Inferior parietal cortex (tissue), 1 donor: ENCODE measurements at regions not wholly inside any gene's neighbourhood (a gene's known extent, or its start where the extent isn't known, plus 50 kb on each side); places are given as distances from the start of the nearest gene placed in this dataset.
"Not testable (repeated sequence)": the region's sequence is repeated elsewhere in the genome, so short reads cannot be mapped to it uniquely, and the experiment has no call there.

Experiments
- DNase-seq: peaks from one replicate; pipeline ENCODE4 v3.0.0-alpha.2; 2016; ENCODE audit errors: extremely low spot score

DNA sequence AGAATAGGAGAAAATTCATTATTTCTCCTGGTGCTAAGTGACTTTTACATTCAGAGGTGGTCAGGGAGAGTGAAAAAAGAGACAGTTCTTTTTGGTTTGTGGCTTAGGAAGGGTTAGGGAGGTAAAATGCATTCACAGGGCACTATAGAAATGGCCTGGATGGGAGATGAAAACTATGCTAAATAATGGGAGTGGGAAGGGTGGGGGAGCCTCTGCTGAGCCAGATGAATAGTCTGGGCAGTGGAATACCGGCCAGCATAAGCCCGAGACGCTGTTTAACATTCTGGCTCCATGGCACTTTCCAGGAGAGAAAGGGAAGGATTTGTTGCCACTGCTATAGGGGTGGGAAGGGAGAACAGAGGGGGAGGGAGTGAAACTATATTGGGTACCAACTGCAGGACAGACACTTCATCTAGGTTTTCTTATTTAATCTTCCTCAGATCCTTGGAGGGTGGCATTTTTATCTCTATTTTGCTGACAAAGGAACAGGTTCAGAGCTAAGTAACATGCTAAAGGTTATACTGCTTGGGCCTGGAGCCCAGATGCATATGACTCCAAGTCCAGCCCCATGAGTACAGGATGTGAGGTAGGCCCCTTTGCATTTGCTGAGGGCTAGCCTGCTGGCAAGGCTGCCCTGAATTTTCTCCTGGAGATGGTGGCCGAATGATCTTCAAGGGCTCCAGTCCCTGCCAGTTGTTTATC lies 372.4 kb downstream of the CCSER2 start:
- DNase-seq: no peak

DNA sequence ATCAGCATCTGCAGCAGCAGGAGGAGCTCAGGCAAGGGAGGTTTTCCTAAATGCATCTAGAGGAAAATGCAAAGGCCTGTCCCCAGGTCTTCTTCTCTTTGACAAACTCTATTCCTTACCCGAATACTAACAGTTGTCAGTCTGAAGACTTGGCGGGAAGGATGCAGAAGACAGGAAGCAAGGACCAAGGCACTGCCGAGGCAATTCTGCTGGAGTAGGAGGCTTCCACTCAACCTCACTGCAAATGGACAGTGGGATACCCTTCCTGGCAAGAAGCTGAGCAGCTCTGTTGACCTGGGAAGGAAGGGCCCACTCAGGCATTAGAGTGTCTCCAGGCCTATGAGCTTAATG lies 373.0 kb downstream of the CCSER2 start:
- no peak for DNase-seq

DNA sequence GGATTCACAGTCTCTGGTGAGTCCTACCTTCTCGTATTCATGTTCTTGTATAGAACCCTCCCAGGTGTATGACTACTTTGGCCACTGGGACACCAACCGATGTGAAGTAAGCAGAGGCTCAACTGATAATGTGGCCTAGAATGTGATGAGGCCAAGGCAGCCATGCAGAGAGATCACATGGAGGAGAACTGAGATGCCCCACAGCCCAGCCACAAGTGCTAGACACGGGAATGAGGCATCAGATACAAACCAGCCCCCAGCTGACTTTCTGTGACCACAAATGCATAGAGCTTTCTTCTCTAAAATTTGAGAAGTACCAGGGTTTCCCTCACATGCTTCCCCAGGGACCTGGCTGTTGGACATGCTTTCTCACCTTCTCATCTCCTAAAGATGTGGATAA lies 375.7 kb downstream of the CCSER2 start:
- no peak for DNase-seq

DNA sequence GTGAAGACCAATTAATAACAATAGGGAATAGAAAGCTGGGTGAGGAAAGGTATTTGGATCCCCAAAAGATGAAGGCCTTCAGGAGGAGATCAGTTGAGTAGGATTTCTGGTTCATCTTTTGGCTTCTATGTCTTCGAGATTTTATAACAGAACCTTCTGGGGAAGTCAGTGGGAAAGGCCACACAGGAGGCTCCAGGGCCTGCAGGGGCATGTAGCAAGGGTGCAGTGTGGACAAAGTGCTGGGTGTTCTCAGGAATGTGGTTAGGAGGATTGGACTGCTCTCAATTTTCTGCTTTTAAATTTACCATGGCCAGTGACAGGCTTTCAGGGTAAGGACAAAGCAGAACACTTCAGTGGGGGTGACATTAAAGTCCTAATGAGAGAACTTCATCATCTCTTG lies 378.0 kb downstream of the CCSER2 start:
- no peak for DNase-seq

DNA sequence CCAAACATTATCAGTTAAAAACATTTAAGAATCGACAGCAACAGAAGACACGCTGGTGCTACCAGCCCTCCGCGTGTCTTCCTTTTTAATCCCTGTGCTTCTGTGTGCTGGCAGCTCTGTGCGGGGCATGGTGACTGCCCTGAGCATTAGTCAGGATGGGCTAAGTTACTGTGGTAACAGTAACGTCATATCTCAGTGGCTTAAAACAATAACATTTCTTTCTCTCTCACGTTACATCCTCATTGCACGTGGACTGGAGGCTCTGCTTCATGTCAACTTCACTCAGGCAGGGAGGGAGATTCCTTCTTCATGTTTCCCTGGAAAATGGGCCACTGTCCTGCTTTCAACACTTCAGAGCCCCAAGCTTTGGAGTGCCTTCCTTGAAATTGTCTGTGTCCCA lies 378.5 kb downstream of the CCSER2 start:
- no peak for DNase-seq

DNA sequence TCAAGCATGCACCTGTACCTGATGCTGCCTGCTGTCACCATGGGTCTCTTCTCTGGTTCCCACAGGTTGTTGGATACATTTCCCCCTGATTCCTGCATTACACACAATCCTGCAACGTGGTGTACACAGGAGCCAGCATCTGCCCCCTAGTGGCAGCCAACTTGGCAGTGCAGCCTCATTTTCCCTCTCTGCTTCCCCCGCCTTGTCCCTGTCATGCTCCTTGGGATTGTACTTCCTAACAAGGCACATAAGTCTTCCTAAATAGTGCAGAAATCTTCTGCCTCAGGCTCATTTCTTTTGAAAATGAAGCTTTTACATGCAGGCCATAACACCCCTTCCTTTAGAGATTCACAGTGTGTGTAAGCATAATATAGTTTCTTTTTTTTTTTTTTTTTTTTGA lies 387.5 kb downstream of the CCSER2 start:
- DNase-seq: peak; percentile 13

DNA sequence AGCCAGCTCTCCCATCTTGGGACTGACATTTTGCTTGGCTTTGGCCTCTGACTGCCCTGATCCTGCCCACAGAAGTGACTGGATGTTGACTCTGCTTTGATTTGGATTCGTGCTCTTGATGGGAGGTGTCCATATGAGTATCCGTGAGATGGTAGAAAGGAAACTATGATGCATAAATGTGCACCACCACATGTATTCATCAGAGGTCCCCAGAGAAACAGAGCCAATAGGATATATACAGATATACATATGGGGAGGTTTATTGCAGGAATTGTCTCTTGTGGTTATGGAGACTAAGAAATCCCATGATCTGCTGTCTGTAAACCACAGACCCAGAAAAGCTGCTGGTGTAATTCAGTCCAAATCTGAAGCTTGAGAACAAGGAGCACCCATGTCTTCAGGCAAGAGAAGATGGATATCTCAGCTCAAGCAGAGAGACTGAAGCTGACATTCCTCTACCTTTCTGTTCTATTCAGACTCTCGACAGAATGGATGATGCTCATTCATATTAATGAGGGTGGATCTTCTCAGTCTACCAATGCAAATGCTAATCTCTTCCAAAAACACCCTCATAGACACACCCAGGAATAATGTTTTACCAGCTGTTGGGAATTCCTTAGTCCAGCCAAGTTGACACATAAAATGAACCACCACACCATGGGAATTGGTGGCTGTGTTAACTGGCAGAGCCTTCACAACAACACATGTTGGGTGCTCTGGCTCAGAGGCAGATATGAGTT lies 390.7 kb downstream of the CCSER2 start:
- no peak for DNase-seq

DNA sequence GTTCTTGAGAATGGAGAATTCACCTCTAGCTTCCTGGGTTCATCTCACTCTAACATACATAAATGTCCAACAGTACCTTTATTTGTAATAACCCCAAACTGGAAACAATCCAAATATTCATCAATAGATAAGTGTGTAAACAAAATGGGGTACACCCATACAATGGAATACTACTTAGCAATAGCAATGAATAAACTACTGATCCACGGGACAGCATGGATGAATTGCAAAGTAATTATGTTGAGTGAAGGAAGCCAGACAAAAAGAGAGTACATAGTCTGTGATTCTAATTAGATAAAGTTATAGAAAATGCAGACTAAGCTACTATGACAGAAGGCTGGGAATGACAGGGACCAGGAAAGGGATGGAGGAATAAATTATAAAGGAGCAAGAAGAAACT lies 391.3 kb downstream of the CCSER2 start:
- DNase-seq: no peak

DNA sequence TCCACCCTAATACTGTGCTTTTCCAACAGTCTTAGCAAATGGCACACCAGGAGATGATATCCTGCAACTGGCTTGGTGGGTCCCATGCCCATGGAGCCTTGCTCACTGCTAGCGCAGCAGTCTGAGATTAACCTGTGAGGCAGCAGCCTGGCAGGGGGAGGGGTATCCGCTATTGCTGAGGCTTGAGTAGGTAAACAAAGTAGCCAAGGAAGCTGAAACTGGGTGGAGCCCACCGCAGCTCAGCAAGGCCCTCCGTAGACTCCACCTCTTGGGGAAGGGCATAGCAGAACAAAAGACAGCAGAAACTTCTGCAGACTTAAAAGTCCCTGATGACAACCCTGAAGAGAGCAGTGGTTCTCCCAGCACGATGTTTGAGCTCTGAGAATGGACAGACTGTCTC lies 399.0 kb downstream of the CCSER2 start:
- DNase-seq: no peak

DNA sequence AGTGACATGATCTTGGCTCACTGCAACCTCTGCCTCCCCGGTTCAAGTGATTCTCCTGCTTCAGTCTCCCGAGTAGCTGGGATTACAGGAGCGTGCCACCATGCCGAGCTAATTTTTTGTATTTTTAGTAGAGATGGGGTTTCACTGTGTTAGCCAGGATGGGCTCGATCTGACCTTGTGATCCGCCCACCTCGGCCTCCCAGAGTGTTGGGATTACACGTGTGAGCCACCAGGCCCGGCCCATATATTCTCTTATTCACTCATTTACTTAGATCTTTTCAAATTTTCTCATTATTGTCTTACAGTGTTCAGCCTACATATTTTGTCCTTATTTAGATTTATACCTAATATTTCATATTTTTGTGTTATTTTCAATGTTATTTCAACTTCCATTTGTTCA lies 410.7 kb downstream of the CCSER2 start:
- DNase-seq: not testable (repeated sequence)

DNA sequence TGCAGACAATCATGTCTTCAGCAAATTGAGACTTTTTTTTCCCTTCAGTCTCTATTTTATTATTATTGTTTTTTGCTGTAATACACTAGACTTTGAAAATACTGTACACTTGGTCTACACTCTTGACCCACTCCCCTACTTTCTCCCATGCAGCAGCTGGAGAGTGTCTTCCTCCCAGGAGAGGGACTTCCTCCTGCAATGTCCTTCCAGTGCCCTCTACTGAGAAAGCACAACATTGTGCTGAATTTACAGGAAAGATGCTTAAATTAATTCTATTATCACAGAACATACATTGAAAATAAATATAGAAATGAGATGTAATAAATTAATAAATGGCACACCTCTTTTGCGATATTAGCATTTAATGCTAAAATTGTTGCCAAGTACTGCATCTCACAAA lies 411.3 kb downstream of the CCSER2 start:
- DNase-seq: no peak

DNA sequence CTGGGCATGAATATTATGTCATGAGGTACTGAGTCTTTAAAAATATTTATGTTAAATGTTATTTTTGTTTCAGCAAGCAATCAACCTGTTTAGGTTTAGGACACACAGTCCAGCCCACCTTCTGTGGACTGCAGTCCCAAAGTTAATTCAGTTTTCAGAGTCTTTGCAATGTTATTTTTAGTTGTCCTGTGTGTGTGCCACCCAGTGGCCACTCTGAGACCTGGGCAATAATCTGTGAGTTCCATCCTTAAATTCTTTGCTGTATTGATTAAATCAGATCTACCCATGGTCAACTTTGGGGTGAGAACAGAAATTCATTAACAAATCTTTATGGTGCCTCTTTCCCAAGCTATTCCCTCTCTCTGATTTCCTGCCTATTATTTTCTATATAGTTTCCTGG lies 415.1 kb downstream of the CCSER2 start:
- no peak for DNase-seq

DNA sequence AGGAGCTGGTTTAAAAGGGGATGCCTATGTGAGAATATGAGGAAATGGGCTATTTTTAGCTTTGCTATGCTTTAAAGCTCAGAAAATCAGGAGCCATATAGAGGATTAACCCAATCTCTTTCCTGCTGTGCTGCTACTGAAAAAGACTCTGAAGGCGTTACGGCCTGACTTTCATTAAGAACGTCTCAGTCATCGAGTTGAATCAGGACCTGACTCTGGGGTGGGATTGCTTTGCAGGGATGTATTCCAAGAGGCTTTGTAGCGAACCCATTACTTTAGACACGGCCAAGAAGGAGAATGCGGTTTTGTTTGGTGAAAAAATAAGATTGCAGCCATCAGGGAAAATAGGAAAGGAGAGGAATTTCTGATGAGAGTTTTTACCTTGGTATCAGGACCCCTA lies 426.9 kb downstream of the CCSER2 start:
- no peak for DNase-seq

DNA sequence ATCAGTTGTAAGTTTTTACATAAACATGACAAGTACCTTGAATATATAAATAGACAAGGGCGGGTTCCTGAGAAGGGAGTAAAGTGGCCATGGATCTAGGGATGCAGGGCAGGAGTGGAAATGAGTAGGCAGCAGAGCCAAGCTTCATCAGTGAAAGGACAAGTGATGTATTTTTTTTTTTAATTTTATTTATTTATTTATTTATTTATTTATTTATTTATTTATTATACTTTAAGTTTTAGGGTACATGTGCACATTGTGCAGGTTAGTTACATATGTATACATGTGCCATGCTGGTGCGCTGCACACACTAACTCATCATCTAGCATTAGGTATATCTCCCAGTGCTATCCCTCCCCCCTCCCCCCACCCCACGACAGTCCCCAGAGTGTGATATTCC lies 428.3 kb downstream of the CCSER2 start:
- not testable (repeated sequence) for DNase-seq

DNA sequence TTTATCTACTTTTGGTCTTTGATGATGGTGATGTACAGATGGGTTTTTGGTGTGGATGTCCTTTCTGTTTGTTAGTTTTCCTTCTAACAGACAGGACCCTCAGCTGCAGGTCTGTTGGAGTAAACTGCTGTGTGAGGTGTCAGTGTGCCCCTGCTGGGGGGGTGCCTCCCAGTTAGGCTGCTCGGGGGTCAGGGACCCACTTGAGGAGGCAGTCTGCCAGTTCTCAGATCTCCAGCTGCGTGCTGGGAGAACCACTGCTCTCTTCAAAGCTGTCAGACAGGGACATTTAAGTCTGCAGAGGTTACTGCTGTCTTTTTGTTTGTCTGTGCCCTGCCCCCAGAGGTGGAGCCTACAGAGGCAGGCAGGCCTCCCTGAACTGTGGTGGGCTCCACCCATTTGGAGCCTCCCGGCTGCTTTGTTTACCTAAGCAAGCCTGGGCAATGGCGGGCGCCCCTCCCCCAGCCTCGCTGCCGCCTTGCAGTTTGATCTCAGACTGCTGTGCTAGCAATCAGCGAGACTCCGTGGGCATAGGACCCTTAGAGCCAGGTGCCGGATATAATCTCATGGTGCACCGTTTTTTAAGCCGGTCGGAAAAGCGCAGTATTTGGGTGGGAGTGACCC lies 433.7 kb downstream of the CCSER2 start:
- not testable (repeated sequence) for DNase-seq

DNA sequence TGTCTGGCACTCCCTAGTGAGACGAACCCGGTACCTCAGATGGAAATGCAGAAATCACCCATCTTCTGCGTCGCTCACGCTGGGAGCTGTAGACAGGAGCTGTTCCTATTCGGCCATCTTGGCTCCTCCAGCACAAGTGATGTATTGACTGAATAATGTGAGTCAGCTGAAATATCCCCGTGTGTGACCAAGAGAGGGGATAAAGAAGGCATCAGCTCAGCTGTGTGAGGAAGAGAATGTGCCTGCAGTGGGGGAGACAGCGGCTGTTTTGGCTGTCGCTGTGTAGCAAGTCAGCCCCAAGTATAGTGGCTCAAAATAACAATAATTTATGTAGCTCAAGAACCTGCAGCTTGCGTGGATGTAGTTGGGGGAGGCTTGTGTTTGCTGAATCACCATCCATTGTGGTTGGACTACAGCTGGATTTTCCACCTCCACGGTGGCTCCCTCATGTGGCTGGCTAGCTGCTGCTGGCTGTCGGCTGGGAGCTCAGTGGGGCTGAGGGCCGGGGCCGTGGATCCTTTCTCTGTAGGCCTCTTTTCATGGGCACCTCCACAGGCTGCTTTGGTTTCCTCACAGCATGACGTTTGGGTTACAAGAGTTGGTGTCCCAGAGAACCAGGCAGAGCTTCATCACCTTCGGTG lies 434.5 kb downstream of the CCSER2 start:
- DNase-seq: no peak

DNA sequence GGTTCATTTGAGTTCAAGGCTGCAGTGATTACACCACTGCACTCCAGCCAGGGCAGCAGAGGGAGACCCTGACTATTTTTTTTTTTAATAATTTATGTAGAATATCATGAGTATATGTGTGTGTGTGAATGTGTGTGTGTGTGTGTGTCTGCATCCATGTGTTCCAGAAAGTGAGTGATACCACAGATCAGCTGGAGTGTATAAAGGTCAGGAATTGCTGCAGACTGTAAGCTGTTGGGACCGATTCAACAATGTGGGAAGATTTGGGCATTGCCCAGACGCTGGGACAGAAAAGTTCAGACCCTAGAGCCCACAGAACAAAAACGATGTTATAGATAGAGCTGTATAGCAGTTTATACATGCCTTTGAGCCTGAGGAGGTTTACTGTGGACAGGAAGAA lies 435.6 kb downstream of the CCSER2 start:
- no peak for DNase-seq

DNA sequence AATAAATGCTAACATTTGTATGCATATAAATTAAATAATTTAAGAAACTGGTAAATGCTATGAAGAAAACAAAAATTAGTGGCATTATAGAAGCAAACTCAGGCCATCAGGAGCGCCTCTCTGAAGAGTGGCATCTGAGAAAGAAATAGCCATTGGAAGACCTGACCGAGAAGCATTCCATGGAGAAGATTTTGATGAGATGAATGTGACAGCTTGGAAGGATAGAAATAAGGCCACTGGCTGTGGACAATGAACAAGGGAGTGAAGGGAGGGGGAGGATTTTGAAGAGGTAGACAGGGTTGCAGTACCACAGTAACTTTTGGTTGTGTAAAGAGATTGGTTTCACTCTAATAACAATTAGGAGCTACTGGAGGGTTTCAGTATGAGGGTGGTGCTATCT lies 436.7 kb downstream of the CCSER2 start:
- DNase-seq: no peak

DNA sequence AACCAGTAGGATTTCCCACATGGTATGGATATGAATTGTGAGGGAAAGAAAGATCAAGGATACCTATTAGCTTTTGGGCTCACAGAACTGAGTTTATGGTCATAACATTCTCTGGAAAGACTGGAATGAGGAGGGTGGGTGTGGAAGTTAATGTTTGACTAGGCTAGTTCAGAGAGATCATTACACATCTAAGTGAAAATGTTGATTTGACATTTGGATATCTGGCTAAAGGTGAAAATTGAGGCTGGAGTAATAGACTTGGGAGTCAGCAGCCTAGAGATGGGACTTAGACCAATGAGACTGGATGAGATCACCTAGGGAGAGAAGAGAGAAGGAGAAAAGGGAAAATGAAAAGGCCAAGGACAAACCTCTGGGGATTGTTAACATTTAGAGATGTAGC lies 437.3 kb downstream of the CCSER2 start:
- no peak for DNase-seq

DNA sequence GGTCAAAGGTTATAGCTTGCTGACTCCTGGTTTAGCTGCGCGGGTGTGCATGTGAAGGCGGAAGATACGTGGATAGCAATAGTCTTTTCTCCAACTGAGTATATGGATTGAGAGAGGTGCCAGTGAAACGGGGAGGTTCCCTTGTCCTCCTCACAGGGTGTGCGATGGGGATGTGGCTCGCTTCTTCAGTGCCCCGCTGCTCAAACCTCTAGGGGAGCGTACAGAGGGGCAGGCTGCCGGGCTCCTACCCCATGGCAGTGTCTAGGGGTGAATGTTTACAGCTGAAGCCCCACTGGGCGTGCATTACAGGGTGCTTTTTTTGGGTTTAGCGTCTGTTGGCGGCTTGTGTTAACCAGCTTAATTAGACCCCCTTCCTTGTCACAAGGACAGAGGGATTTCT lies 438.5 kb downstream of the CCSER2 start:
- no peak for DNase-seq

DNA sequence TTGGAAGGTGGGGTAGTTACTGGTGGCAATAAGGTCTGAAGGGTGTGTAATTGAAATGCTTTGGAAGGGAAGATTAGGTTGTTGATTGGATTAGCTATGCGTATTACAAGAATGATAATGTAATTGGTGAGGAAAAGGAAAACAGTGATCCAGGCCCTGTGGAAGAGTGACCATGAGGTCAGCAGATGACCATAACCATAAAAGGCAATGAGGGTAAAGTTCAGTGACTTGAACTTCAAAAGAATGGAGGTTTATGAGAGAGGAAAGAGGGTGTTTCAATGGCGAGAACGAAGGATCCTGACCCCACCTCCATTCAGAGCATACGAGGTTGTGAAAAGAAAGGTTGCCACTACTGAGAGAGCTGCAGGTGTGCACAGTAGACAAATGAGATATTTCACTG lies 439.7 kb downstream of the CCSER2 start:
- no peak for DNase-seq

DNA sequence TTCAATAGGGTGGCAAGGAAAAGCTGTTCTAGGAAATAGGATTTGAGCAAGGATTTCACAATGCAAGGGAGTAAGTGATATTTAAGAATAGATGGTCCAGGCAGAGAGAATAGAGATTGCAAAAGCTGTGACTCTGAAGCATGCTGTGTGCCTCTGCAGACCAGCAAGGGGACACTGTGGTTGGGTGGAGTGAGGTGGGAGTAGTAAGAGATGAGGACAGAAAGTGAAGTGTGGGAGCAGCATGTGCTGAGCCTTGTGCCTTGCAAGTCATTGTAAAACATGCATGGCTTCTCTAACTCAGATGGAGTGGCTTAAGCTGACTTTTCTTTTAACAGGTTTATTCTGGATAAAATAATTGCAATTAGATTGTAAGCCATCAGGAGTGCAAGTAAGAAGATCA lies 442.4 kb downstream of the CCSER2 start:
- no peak for DNase-seq

DNA sequence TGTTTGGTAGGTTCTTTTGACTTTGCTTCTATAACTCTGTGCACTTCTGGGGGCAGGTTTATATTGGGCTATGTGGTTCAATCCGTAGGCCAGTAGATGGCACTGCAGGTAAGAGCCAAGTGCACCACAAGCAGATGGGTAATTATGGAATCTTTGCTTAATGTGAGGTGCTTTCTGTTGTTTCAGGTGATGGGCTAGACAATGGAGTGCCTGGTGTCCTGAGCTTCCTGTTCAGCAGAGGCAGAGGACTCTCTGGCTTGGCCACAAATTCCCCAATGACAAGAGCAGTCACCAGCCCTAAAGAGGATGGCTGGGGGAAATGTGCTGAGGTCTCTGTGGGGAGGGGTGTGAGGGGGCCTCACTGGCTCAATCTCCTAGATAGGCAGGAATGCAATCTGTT lies 455.0 kb downstream of the CCSER2 start:
- DNase-seq: peak; percentile 17
